KMS-11 (cell line): ENCODE measurements at regions not wholly inside any gene's neighbourhood (a gene's known extent, or its start where the extent isn't known, plus 50 kb on each side); places are given as distances from the start of the nearest gene placed in this dataset.

Experiments used
- H2AFZ ChIP-seq: fragments of 200-600 bp; sonication (generic); 2 replicates; pipeline ENCODE4 v1.6.1; 2016; ENCODE audit warnings: antibody characterized with exemption, mixed run types, low read depth
- H3K27ac ChIP-seq: fragments of 200-600 bp; sonication (generic); 2 replicates; pipeline ENCODE4 v1.6.1; 2016; ENCODE audit warnings: mild to moderate bottlenecking, mixed run types
- H3K27me3 ChIP-seq: fragments of 200-600 bp; sonication (generic); 2 replicates; pipeline ENCODE4 v1.6.1; 2017; ENCODE audit warnings: mild to moderate bottlenecking, low read depth, mixed run types, moderate library complexity; ENCODE audit not compliant: insufficient read depth
- H3K36me3 ChIP-seq: fragments of 200-600 bp; sonication (generic); 2 replicates; pipeline ENCODE4 v1.6.1; 2017; ENCODE audit warnings: mild to moderate bottlenecking, mixed run types; ENCODE audit not compliant: insufficient read depth
- H3K4me1 ChIP-seq: fragments of 200-600 bp; sonication (generic); 2 replicates; pipeline ENCODE4 v1.6.1; 2016; ENCODE audit warnings: mild to moderate bottlenecking, low read depth, mixed run types; ENCODE audit not compliant: poor library complexity, severe bottlenecking
- H3K4me2 ChIP-seq: fragments of 200-600 bp; sonication (generic); 2 replicates; pipeline ENCODE4 v1.7.0; 2016; ENCODE audit warnings: mild to moderate bottlenecking, mixed run types
- H3K4me3 ChIP-seq: fragments of 200-600 bp; sonication (generic); IDR thresholded peaks from 2 replicates; pipeline ENCODE4 v1.6.1; 2017; ENCODE audit warnings: low read depth, low read length, mixed read lengths; ENCODE audit not compliant: insufficient read depth
- H3K79me2 ChIP-seq: fragments of 200-600 bp; sonication (generic); 2 replicates; pipeline ENCODE4 v1.6.1; 2016; ENCODE audit warnings: low read depth, mixed run types; ENCODE audit not compliant: insufficient read depth
- H3K9ac ChIP-seq: fragments of 200-600 bp; sonication (generic); 2 replicates; pipeline ENCODE4 v1.6.1; 2016; ENCODE audit warnings: mild to moderate bottlenecking, mixed run types
- H4K20me1 ChIP-seq: fragments of 200-600 bp; sonication (generic); 2 replicates; pipeline ENCODE4 v1.6.1; 2016; ENCODE audit warnings: mild to moderate bottlenecking, mixed run types; ENCODE audit not compliant: insufficient read depth
- CTCF ChIP-seq: fragments of 200-600 bp; sonication (generic); conservative IDR thresholded peaks from 2 replicates; pipeline ENCODE4 v1.6.1; 2017; ENCODE audit warnings: low read depth, mild to moderate bottlenecking, antibody characterized with exemption, low read length, moderate library complexity, mixed read lengths

- no peak overlapping the region for H3K27ac ChIP-seq
- no peaks in the 10 kb centered on the region for H3K36me3 ChIP-seq
- H3K4me1 ChIP-seq: peaks cover 8% of the 10 kb centered on the region
- no peak overlapping the region for H2AFZ ChIP-seq
- no peak overlapping the region for H3K9ac ChIP-seq
- no peaks in the 10 kb centered on the region for H3K79me2 ChIP-seq
- TF ChIP-seq CTCF: no peak
- no peaks in the 10 kb centered on the region for H3K27me3 ChIP-seq
- no peaks in the 10 kb centered on the region for H4K20me1 ChIP-seq
- H3K4me2 ChIP-seq: no peak overlapping the region
- H3K4me3 ChIP-seq: no peak overlapping the region
These were observed 501.1 kb downstream of the NAV3 start for GRCh38 chr12:78331753-78332152.

GRCh38 chr12:78338054-78338785 is 507.5 kb downstream of the NAV3 start:
- Histone ChIP-seq H3K27me3 (no peaks in the 10 kb centered on the region), H3K4me2 (no peak overlapping the region), H3K79me2 (no peaks in the 10 kb centered on the region), H3K4me1 (no peaks in the 10 kb centered on the region), H3K36me3 (no peaks in the 10 kb centered on the region), H3K4me3 (no peak overlapping the region), H3K27ac (no peak overlapping the region), H4K20me1 (no peaks in the 10 kb centered on the region), H3K9ac (no peak overlapping the region), H2AFZ (no peak overlapping the region)
- TF ChIP-seq CTCF: no peak

DNA sequence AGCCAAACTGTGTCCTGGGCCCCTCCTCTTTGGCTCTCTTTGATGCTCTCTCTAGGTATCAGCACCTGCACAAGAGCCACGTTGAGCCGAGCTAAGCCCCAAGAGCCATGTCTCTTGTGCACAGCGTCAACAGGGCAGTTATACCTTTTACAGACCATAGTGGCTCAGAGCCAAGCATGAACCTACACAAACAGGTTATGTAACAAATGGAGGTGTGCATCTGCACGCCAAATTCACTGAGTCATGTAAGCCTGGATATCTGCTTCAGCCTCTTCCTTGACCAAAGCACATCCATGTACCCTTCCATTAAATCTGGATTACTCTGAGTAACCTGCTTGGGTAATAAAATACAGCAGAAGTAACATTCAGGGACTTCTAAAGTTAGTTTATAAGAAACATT is 509.7 kb downstream of the NAV3 start:
- no peak for TF ChIP-seq CTCF
- H3K9ac ChIP-seq: no peak overlapping the region
- no peaks in the 10 kb centered on the region for H3K27me3 ChIP-seq
- H3K4me3 ChIP-seq: no peak overlapping the region
- H3K36me3 ChIP-seq: no peaks in the 10 kb centered on the region
- H3K79me2 ChIP-seq: no peaks in the 10 kb centered on the region
- H3K4me1 ChIP-seq: no peaks in the 10 kb centered on the region
- H4K20me1 ChIP-seq: no peaks in the 10 kb centered on the region
- H3K4me2 ChIP-seq: no peak overlapping the region
- H2AFZ ChIP-seq: no peak overlapping the region
- no peak overlapping the region for H3K27ac ChIP-seq

DNA sequence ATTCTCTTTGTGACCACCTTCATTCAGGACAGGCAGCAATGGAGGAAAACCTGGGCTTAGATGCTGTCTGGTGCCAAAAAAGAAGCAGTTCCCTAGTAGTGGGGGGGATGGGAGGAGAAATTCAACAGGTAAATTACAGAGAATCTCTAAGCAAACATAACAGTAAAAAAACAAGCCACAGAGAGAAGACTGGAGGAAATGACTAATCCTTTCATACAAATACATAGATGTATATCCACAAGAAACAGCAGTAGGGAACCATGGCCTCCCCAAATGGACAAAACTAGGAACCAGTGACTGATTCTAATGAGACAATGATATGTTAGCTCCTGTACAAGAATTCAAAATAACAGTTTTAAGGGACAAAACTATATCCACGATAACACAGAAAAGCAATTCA is 513.0 kb downstream of the NAV3 start:
- Histone ChIP-seq H3K4me3 (no peak overlapping the region), H3K4me2 (no peak overlapping the region), H3K27ac (no peak overlapping the region), H2AFZ (no peak overlapping the region), H3K79me2 (no peaks in the 10 kb centered on the region), H4K20me1 (no peaks in the 10 kb centered on the region), H3K36me3 (no peaks in the 10 kb centered on the region), H3K27me3 (no peaks in the 10 kb centered on the region), H3K4me1 (no peaks in the 10 kb centered on the region), H3K9ac (no peak overlapping the region)
- TF ChIP-seq CTCF: no peak
